ENCODE measurements at regions not wholly inside any gene's neighbourhood (a gene's known extent, or its start where the extent isn't known, plus 50 kb on each side); places are given as distances from the start of the nearest gene placed in this dataset.

DNA sequence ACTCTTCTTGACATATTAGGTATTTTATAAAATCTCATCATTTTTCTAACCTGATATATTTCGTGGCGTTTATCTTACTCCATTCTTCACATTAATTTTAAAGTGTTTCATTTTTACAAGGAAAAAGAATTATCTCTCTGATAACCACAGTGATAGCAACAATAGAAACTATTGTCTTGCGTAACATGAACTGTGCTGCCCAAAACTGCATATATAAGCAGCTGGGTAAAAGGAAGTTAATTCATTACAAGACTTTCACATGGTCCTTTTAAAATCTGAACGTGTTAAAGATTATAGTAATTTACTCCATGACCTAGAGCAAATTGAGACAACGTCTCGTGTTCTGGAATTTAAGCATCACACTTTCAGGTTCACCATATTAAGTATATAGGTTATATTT is 210.4 kb upstream of the GRIA4 start:
- ATAC-seq: no peak
- Histone ChIP-seq H3K27me3 (ENCODE audit: control insufficient read depth, insufficient read depth, low read length) (no peaks in the 10 kb centered on the region), H3K27ac (ENCODE audit: low read length) (no peak overlapping the region), H3K4me1 (ENCODE audit: control insufficient read depth, insufficient read depth, low read length) (no peaks in the 10 kb centered on the region), H3K4me3 (ENCODE audit: low read depth in 2 of 2, low read length in 2 of 2) (no peak overlapping the region), H3K9me3 (ENCODE audit: control insufficient read depth, insufficient read depth, low read depth, low read length) (no peaks in the 10 kb centered on the region), H3K36me3 (ENCODE audit: control insufficient read depth, insufficient read depth, low read length) (no peaks in the 10 kb centered on the region)
- BruUV-seq (replicated peaks): no TSS peak
- intact Hi-C loops (cut with micrococcal nuclease; ENCODE audit: unreplicated experiment) (no loop called here), in situ Hi-C loops (cut with HindIII; ENCODE audit: low pct_unique_long_range_greater_than_20kb, low sequenced_read_pairs) (no loop called here)
- ChIA-PET CTCF (no interaction called here), POLR2A (no interaction called here)
- TF ChIP-seq POLR2AphosphoS5 (IDR thresholded peaks at IDR 0.05; ENCODE audit: low read depth, low read length) (no peak), TCF7L2 (IDR thresholded peaks at IDR 0.05; ENCODE audit: low read depth, low read length) (no peak), SIN3A (IDR thresholded peaks at IDR 0.05; ENCODE audit: borderline replicate concordance, insufficient read depth, low read depth, low read length) (no peak)
- TF ChIP-seq, protein P1, sequence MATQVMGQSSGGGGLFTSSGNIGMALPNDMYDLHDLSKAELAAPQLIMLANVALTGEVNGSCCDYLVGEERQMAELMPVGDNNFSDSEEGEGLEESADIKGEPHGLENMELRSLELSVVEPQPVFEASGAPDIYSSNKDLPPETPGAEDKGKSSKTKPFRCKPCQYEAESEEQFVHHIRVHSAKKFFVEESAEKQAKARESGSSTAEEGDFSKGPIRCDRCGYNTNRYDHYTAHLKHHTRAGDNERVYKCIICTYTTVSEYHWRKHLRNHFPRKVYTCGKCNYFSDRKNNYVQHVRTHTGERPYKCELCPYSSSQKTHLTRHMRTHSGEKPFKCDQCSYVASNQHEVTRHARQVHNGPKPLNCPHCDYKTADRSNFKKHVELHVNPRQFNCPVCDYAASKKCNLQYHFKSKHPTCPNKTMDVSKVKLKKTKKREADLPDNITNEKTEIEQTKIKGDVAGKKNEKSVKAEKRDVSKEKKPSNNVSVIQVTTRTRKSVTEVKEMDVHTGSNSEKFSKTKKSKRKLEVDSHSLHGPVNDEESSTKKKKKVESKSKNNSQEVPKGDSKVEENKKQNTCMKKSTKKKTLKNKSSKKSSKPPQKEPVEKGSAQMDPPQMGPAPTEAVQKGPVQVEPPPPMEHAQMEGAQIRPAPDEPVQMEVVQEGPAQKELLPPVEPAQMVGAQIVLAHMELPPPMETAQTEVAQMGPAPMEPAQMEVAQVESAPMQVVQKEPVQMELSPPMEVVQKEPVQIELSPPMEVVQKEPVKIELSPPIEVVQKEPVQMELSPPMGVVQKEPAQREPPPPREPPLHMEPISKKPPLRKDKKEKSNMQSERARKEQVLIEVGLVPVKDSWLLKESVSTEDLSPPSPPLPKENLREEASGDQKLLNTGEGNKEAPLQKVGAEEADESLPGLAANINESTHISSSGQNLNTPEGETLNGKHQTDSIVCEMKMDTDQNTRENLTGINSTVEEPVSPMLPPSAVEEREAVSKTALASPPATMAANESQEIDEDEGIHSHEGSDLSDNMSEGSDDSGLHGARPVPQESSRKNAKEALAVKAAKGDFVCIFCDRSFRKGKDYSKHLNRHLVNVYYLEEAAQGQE (IDR thresholded peaks at IDR 0.05; ENCODE audit: insufficient read depth in 1 of 2, low read depth in 2 of 2, low read length in 1 of 2): no peak
- TF ChIP-seq, protein P2, sequence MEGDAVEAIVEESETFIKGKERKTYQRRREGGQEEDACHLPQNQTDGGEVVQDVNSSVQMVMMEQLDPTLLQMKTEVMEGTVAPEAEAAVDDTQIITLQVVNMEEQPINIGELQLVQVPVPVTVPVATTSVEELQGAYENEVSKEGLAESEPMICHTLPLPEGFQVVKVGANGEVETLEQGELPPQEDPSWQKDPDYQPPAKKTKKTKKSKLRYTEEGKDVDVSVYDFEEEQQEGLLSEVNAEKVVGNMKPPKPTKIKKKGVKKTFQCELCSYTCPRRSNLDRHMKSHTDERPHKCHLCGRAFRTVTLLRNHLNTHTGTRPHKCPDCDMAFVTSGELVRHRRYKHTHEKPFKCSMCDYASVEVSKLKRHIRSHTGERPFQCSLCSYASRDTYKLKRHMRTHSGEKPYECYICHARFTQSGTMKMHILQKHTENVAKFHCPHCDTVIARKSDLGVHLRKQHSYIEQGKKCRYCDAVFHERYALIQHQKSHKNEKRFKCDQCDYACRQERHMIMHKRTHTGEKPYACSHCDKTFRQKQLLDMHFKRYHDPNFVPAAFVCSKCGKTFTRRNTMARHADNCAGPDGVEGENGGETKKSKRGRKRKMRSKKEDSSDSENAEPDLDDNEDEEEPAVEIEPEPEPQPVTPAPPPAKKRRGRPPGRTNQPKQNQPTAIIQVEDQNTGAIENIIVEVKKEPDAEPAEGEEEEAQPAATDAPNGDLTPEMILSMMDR (IDR thresholded peaks at IDR 0.05): no peak
- DNase-seq (ENCODE audit: low read depth, low spot score): no peak

DNA sequence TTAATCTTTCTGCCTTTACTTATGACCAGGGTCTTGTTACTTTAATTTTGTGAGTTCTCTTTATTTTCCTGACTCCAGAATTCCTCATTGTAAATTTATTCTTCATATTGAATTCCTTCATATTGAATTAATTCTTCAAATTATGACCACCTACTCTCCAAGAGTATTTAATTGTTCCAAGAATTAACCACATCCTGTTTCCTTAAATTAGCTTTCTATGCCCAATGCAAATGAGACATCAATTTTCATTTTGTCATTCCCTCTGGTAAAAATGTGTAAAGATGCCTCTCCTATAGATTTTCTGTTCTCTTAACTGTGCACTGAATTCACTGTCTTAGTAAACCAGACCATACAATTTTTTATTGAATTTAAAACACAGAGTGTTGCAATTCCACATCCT is 211.2 kb upstream of the GRIA4 start:
- intact Hi-C loops (cut with micrococcal nuclease; ENCODE audit: unreplicated experiment): no loop called here
- Histone ChIP-seq H3K4me1 (ENCODE audit: control insufficient read depth, insufficient read depth, low read length) (no peaks in the 10 kb centered on the region), H3K9me3 (ENCODE audit: control insufficient read depth, insufficient read depth, low read depth, low read length) (no peaks in the 10 kb centered on the region), H3K27ac (ENCODE audit: low read length) (no peak overlapping the region), H3K36me3 (ENCODE audit: control insufficient read depth, insufficient read depth, low read length) (no peaks in the 10 kb centered on the region), H3K4me3 (ENCODE audit: low read depth in 2 of 2, low read length in 2 of 2) (no peak overlapping the region), H3K27me3 (ENCODE audit: control insufficient read depth, insufficient read depth, low read length) (no peaks in the 10 kb centered on the region)
- TF ChIP-seq POLR2AphosphoS5 (IDR thresholded peaks at IDR 0.05; ENCODE audit: low read depth, low read length): no peak
- no peak for TF ChIP-seq TCF7L2 (IDR thresholded peaks at IDR 0.05; ENCODE audit: low read depth, low read length)
- TF ChIP-seq, protein P1 (IDR thresholded peaks at IDR 0.05; ENCODE audit: insufficient read depth in 1 of 2, low read depth in 2 of 2, low read length in 1 of 2): no peak
- TF ChIP-seq, protein P2 (IDR thresholded peaks at IDR 0.05): no peak
- no peak for TF ChIP-seq SIN3A (IDR thresholded peaks at IDR 0.05; ENCODE audit: borderline replicate concordance, insufficient read depth, low read depth, low read length)
- ATAC-seq (no peak), DNase-seq (ENCODE audit: low read depth, low spot score) (no peak)
- CTCF ChIA-PET: no interaction called here
- in situ Hi-C loops (cut with HindIII; ENCODE audit: low pct_unique_long_range_greater_than_20kb, low sequenced_read_pairs): no loop called here
- POLR2A ChIA-PET: no interaction called here
- no TSS peak for BruUV-seq (replicated peaks)
